ENCODE measurements at regions not wholly inside any gene's neighbourhood (a gene's known extent, or its start where the extent isn't known, plus 50 kb on each side); places are given as distances from the start of the nearest gene placed in this dataset.

DNA sequence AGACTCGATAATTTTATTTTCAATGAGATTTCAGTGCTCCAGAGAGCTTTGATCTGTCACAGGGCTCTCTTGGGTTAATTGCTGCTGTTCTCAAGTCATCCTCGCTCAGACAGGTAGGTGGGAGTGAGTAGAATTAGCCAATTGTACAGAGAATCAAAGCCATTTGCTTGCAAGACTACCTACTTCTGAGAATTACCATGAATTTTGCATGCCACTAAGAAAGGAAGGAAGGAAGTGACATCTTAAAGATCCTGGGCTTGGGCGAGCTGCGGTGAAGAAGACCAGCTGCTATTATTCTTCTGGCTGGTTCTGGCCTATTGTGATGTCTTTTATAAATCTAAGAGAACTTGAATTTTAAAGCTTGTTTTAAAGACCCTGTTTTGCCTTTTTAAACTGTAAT, 154.1 kb upstream of the LPP start:
- Histone ChIP-seq H3K9me3 (ENCODE audit: control insufficient read depth in 1 of 2, low read length in 2 of 2) (no peaks in the 10 kb centered on the region), H3K36me3 (ENCODE audit: control insufficient read depth in 1 of 2, insufficient read depth in 2 of 2, low read length in 2 of 2) (no peaks in the 10 kb centered on the region), H3K27me3 (ENCODE audit: control insufficient read depth in 1 of 2, insufficient read depth in 2 of 2, low read length in 2 of 2) (no peaks in the 10 kb centered on the region), H3K4me1 (ENCODE audit: control insufficient read depth in 1 of 2, insufficient read depth in 2 of 2, low read length in 2 of 2) (peaks cover 56 to 59% of the 10 kb centered on the region in 2 donors), H3K9ac (ENCODE audit: low read depth in 1 of 2, low read length in 2 of 2) (no peak overlapping the region), H3K27ac (ENCODE audit: low read depth, low read length) (no peak overlapping the region), H3K4me3 (ENCODE audit: low read depth in 1 of 2, low read length in 2 of 2) (no peak overlapping the region)

DNA sequence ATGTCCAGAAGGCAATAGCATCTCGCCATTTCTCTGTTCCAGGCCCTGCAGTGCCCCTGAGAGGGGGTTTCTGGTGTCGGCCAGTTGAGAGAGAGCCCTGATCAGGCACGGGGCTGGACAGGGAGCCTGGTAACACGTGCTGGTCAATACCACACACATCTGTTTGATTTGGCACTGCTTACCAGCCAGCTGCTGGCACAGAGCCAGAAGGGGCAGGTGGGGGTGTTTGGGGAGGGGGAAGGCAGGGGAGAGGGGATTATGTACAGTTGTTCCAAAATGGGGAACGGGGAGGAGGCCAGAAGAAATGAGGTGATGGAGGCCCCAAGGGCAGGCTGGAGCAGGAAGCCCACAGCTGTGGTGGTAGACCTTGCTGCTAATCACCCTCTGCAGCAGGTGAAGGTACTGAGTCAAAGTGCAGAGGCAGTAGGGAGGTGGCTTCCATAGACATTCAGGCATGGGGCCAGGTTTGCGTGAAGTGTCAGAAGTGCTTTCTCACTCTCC, 153.5 kb upstream of the LPP start:
- no peak overlapping the region for H3K9ac ChIP-seq (ENCODE audit: low read depth in 1 of 2, low read length in 2 of 2)
- H3K4me3 ChIP-seq (ENCODE audit: low read depth in 1 of 2, low read length in 2 of 2) = no peak overlapping the region
- no peaks in the 10 kb centered on the region for H3K36me3 ChIP-seq (ENCODE audit: control insufficient read depth in 1 of 2, insufficient read depth in 2 of 2, low read length in 2 of 2)
- H3K27ac ChIP-seq (ENCODE audit: low read depth, low read length) = no peak overlapping the region
- H3K27me3 ChIP-seq (ENCODE audit: control insufficient read depth in 1 of 2, insufficient read depth in 2 of 2, low read length in 2 of 2) = no peaks in the 10 kb centered on the region
- H3K4me1 ChIP-seq (ENCODE audit: control insufficient read depth in 1 of 2, insufficient read depth in 2 of 2, low read length in 2 of 2) = peaks cover 57 to 59% of the 10 kb centered on the region in 2 donors
- H3K9me3 ChIP-seq (ENCODE audit: control insufficient read depth in 1 of 2, low read length in 2 of 2) = no peaks in the 10 kb centered on the region

DNA sequence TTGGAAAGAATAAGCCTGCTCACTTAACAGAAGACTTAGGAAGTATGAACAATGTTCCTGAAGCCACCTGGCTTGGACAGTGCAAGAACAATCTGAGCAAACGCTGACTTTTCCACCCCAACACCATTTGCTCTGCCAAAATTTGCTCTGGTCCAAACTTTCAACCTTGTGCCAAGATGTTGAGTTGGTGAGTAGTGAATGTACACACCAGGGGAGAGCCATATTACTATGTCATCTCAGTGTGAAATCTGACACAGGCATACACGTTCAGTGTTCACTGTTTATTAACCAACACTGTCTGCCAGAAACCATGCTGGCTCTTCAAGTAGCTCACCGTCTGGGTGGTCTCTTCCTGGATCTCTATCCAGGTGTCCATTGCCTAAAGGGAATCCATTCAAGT, 152.9 kb upstream of the LPP start:
- Histone ChIP-seq H3K27ac (ENCODE audit: low read depth, low read length) (no peak overlapping the region), H3K36me3 (ENCODE audit: control insufficient read depth in 1 of 2, insufficient read depth in 2 of 2, low read length in 2 of 2) (no peaks in the 10 kb centered on the region), H3K4me3 (ENCODE audit: low read depth in 1 of 2, low read length in 2 of 2) (no peak overlapping the region), H3K9me3 (ENCODE audit: control insufficient read depth in 1 of 2, low read length in 2 of 2) (no peaks in the 10 kb centered on the region), H3K9ac (ENCODE audit: low read depth in 1 of 2, low read length in 2 of 2) (no peak overlapping the region), H3K27me3 (ENCODE audit: control insufficient read depth in 1 of 2, insufficient read depth in 2 of 2, low read length in 2 of 2) (no peaks in the 10 kb centered on the region), H3K4me1 (ENCODE audit: control insufficient read depth in 1 of 2, insufficient read depth in 2 of 2, low read length in 2 of 2) (peaks cover 57 to 59% of the 10 kb centered on the region in 2 donors)

DNA sequence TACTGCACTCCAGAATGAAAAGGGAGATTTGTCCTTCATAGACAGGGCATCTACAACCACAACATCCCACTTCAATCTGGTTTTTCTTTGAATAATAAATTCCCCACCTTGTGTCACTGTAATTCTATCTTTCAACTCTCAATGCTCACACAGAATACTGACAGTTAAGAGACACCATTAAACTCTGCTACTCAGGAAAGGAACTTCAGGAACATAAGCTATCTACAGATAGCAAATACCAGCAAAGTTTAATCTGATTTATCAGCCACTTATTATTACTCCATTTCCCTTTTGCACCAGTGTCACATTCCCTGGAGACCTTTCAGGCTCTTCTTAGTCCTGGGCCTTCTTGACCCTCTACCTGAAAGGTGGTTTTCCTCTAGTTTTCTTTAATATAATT, 152.0 kb upstream of the LPP start:
- Histone ChIP-seq H3K9me3 (ENCODE audit: control insufficient read depth in 1 of 2, low read length in 2 of 2) (no peaks in the 10 kb centered on the region), H3K9ac (ENCODE audit: low read depth in 1 of 2, low read length in 2 of 2) (no peak overlapping the region), H3K4me3 (ENCODE audit: low read depth in 1 of 2, low read length in 2 of 2) (no peak overlapping the region), H3K36me3 (ENCODE audit: control insufficient read depth in 1 of 2, insufficient read depth in 2 of 2, low read length in 2 of 2) (no peaks in the 10 kb centered on the region), H3K4me1 (ENCODE audit: control insufficient read depth in 1 of 2, insufficient read depth in 2 of 2, low read length in 2 of 2) (peaks cover 57 to 59% of the 10 kb centered on the region in 2 donors), H3K27me3 (ENCODE audit: control insufficient read depth in 1 of 2, insufficient read depth in 2 of 2, low read length in 2 of 2) (no peaks in the 10 kb centered on the region), H3K27ac (ENCODE audit: low read depth, low read length) (no peak overlapping the region)

DNA sequence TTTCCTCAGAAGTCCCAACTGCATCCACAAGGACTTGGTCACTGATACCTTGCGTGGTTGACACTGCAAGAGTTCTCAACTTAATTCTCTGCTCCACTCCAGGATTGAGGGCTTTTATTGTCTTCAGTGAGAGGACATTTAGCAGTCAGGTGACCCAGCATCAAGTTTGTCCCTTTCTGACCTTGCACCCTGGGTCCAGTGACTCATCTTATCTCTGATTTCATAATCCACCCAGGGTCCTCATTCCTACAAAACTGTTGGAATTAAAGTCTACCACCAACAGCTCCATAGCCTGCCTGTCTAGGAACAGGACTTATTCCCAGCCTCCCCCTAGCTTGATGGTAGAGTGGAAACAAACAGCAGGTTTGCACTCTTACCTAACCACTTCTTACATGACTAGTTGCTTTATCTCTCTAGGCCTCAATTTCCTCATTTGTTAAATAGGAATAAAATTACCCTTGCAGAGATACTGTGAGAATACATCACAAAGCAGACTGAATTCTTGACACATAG, 151.3 kb upstream of the LPP start:
- Histone ChIP-seq H3K9me3 (ENCODE audit: control insufficient read depth in 1 of 2, low read length in 2 of 2) (no peaks in the 10 kb centered on the region), H3K27ac (ENCODE audit: low read depth, low read length) (no peak overlapping the region), H3K4me3 (ENCODE audit: low read depth in 1 of 2, low read length in 2 of 2) (no peak overlapping the region), H3K36me3 (ENCODE audit: control insufficient read depth in 1 of 2, insufficient read depth in 2 of 2, low read length in 2 of 2) (no peaks in the 10 kb centered on the region), H3K4me1 (ENCODE audit: control insufficient read depth in 1 of 2, insufficient read depth in 2 of 2, low read length in 2 of 2) (peaks cover 55 to 59% of the 10 kb centered on the region in 2 donors), H3K27me3 (ENCODE audit: control insufficient read depth in 1 of 2, insufficient read depth in 2 of 2, low read length in 2 of 2) (no peaks in the 10 kb centered on the region), H3K9ac (ENCODE audit: low read depth in 1 of 2, low read length in 2 of 2) (no peak overlapping the region)

DNA sequence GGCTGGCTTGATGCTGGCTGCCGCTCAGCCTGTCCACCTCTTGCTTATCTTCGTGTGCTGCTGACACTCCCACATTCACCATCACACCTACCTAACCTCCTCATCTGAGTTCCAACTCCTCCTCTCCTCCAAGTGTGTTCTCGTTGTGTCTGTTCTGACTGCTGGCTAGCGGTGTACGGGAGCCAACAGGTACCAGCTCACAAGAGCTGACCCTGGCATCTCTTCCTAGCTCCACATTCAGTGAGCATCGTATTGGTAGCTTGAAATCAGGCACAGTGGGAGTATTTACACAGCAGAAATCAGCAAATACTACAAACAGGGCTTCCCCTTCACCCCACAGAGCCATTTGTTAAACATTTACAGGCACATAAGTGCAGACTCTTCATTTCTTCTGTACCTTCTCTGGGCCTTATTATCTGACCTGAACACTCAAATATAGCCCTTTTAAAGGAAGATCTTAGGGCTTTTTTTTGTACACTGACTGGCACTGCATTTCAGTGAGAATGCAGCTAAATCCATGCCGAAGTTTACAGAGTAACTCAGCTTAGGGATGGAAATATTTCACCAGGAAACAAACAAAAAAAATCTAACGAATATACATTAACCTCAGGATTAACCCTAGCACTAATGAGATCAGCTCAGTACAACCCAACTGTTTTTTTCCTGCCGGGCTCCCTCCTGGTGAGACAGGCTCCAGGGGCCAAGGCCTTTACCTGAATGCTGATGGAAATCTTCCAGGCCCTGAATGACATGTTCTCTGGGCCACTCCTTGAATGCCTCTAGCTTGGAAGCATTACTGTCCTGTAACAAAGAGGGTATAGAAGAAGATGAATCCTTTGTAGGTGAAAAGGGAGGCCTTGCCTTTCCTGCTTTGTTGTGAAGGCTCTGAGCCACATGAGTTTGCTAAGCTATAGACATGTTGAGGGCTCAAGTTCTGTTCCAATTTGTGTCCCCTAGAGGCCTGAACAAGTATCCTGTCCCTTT, 150.5 kb upstream of the LPP start:
- Histone ChIP-seq H3K27ac (ENCODE audit: low read depth, low read length) (peak overlapping the region; percentile 42), H3K4me3 (ENCODE audit: low read depth in 1 of 2, low read length in 2 of 2) (peak overlapping the region; percentile 17 to 19), H3K36me3 (ENCODE audit: control insufficient read depth in 1 of 2, insufficient read depth in 2 of 2, low read length in 2 of 2) (no peaks in the 10 kb centered on the region), H3K4me1 (ENCODE audit: control insufficient read depth in 1 of 2, insufficient read depth in 2 of 2, low read length in 2 of 2) (peaks cover 47 to 51% of the 10 kb centered on the region in 2 donors), H3K9me3 (ENCODE audit: control insufficient read depth in 1 of 2, low read length in 2 of 2) (no peaks in the 10 kb centered on the region), H3K27me3 (ENCODE audit: control insufficient read depth in 1 of 2, insufficient read depth in 2 of 2, low read length in 2 of 2) (no peaks in the 10 kb centered on the region), H3K9ac (ENCODE audit: low read depth in 1 of 2, low read length in 2 of 2) (peak overlapping the region in 1 of 2 donors; percentile 34)

DNA sequence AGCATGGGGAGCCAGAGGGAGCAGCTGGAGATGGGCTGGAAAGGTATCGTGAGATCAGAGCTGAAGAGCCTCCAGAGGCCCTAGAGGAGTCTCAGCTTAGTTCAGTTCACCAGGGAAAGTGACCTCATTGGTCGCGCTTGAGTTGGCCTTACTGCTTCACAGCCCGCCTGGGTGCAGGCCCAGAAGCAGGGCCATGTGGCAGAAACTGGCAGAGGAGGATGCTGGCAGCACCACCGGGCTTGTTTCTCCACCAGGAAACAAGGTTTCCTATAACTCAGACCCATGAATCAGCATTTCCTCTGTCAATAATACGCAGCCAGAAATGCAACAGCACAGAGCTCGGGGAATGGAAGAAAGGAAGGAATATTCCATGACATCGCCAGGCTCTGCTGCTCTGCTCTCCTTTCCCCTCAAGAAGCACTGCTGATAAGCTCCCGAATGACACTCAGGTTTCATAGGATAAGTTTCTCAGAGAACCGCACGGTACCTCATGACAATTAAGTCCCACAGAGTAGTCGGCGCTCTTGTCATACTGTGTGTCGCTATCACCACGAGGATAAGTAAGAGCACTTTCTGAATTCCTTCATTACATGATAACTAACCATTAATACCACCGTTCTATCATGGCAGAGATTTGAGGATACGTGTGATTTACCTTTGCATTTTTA, 147.1 kb upstream of the LPP start:
- peaks cover 0 to 2% of the 10 kb centered on the region in 2 donors for H3K9me3 ChIP-seq (ENCODE audit: control insufficient read depth in 1 of 2, low read length in 2 of 2)
- no peaks in the 10 kb centered on the region for H3K27me3 ChIP-seq (ENCODE audit: control insufficient read depth in 1 of 2, insufficient read depth in 2 of 2, low read length in 2 of 2)
- H3K9ac ChIP-seq (ENCODE audit: low read depth in 1 of 2, low read length in 2 of 2) = no peak overlapping the region
- H3K4me3 ChIP-seq (ENCODE audit: low read depth in 1 of 2, low read length in 2 of 2) = no peak overlapping the region
- H3K27ac ChIP-seq (ENCODE audit: low read depth, low read length) = no peak overlapping the region
- H3K36me3 ChIP-seq (ENCODE audit: control insufficient read depth in 1 of 2, insufficient read depth in 2 of 2, low read length in 2 of 2) = no peaks in the 10 kb centered on the region
- peaks cover 26 to 30% of the 10 kb centered on the region in 2 donors for H3K4me1 ChIP-seq (ENCODE audit: control insufficient read depth in 1 of 2, insufficient read depth in 2 of 2, low read length in 2 of 2)

DNA sequence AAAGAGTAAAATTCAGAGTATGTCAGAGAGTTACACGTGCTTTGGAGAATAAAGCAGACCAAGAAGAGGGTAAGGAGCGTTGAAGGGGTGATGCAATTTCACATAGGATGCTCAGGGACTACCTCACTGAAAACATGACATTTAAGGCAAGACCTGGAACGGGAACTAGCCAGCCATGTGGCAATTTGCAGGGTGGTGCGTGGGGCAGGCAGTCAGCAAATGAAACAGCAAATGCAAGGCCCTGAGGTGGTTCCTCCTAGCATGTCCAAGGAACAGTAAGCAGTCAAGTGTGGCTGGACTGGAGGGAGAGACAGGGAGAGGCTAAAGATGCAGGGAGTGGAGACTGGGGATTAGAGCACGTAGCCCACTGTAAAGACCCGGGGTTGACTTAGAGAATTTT, 146.1 kb upstream of the LPP start:
- no peak overlapping the region for H3K9ac ChIP-seq (ENCODE audit: low read depth in 1 of 2, low read length in 2 of 2)
- no peak overlapping the region for H3K27ac ChIP-seq (ENCODE audit: low read depth, low read length)
- no peaks in the 10 kb centered on the region for H3K36me3 ChIP-seq (ENCODE audit: control insufficient read depth in 1 of 2, insufficient read depth in 2 of 2, low read length in 2 of 2)
- H3K4me3 ChIP-seq (ENCODE audit: low read depth in 1 of 2, low read length in 2 of 2) = no peak overlapping the region
- no peaks in the 10 kb centered on the region for H3K27me3 ChIP-seq (ENCODE audit: control insufficient read depth in 1 of 2, insufficient read depth in 2 of 2, low read length in 2 of 2)
- H3K4me1 ChIP-seq (ENCODE audit: control insufficient read depth in 1 of 2, insufficient read depth in 2 of 2, low read length in 2 of 2) = peaks cover 15 to 20% of the 10 kb centered on the region in 2 donors
- H3K9me3 ChIP-seq (ENCODE audit: control insufficient read depth in 1 of 2, low read length in 2 of 2) = peaks cover 0 to 2% of the 10 kb centered on the region in 2 donors

DNA sequence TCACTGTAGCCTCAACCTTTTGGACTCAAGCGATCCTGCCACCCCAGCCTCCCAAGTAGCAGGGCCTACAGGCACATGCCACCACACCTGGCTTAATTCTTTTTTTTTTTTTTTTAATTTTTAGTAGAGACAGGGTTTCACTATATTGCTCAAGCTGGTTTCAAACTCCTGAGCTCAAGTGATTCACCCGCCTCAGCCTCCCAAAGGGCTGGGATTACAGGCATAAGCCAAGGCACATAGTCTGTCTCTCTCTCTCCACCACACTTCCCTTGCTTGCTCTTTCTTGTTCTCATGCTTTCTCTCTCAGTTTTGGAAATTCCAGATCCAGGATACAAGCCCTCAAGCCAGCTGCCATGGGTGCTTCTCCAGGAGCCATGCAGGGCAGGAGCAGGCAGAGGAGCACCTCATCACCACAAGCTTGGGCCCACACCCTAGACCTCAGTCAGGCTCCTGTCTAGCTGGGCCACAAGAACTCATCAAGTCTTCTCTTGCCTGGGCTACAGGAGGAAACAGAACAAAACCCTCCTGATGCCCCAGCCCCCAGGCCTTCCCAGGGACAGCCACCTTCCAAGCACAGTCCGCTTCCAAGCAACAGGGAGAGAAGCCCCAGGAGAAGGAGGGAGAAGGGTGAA, 145.3 kb upstream of the LPP start:
- Histone ChIP-seq H3K4me1 (ENCODE audit: control insufficient read depth in 1 of 2, insufficient read depth in 2 of 2, low read length in 2 of 2) (peaks cover 8 to 12% of the 10 kb centered on the region in 2 donors), H3K4me3 (ENCODE audit: low read depth in 1 of 2, low read length in 2 of 2) (no peak overlapping the region), H3K27ac (ENCODE audit: low read depth, low read length) (no peak overlapping the region), H3K36me3 (ENCODE audit: control insufficient read depth in 1 of 2, insufficient read depth in 2 of 2, low read length in 2 of 2) (no peaks in the 10 kb centered on the region), H3K27me3 (ENCODE audit: control insufficient read depth in 1 of 2, insufficient read depth in 2 of 2, low read length in 2 of 2) (no peaks in the 10 kb centered on the region), H3K9ac (ENCODE audit: low read depth in 1 of 2, low read length in 2 of 2) (no peak overlapping the region), H3K9me3 (ENCODE audit: control insufficient read depth in 1 of 2, low read length in 2 of 2) (peaks cover 0 to 2% of the 10 kb centered on the region in 2 donors)
